B cell (primary cell): ENCODE measurements at regions not wholly inside any gene's neighbourhood (a gene's known extent, or its start where the extent isn't known, plus 50 kb on each side); places are given as distances from the start of the nearest gene placed in this dataset.

Experiments used
- EZH2 ChIP-seq: IDR thresholded peaks from 2 replicates; pipeline ENCODE4 v1.6.1; 2012; ENCODE audit warnings: borderline replicate concordance, low read depth, mild to moderate bottlenecking, moderate library complexity, low read length; ENCODE audit not compliant: insufficient read depth, poor library complexity, severe bottlenecking
- TF ChIP-seq, protein P1 (sequence below): fragments of 200-600 bp; IDR thresholded peaks from one replicate; pipeline ENCODE4 v1.8.0; 2022; ENCODE audit warnings: antibody characterized with exemption, mild to moderate bottlenecking

GRCh38 chr2:18842836-18843235 lies 253.5 kb upstream of the NT5C1B start:
- TF ChIP-seq, protein P1, sequence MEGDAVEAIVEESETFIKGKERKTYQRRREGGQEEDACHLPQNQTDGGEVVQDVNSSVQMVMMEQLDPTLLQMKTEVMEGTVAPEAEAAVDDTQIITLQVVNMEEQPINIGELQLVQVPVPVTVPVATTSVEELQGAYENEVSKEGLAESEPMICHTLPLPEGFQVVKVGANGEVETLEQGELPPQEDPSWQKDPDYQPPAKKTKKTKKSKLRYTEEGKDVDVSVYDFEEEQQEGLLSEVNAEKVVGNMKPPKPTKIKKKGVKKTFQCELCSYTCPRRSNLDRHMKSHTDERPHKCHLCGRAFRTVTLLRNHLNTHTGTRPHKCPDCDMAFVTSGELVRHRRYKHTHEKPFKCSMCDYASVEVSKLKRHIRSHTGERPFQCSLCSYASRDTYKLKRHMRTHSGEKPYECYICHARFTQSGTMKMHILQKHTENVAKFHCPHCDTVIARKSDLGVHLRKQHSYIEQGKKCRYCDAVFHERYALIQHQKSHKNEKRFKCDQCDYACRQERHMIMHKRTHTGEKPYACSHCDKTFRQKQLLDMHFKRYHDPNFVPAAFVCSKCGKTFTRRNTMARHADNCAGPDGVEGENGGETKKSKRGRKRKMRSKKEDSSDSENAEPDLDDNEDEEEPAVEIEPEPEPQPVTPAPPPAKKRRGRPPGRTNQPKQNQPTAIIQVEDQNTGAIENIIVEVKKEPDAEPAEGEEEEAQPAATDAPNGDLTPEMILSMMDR = no peak
- TF ChIP-seq EZH2 = no peak
